Pancreas (tissue), 10 donors: ENCODE measurements at regions not wholly inside any gene's neighbourhood (a gene's known extent, or its start where the extent isn't known, plus 50 kb on each side); places are given as distances from the start of the nearest gene placed in this dataset.

ENCODE experiments used
- ATAC-seq, 4 donors: fragments of 200-7000 bp; cut with Tn5 transposase; one replicate each; pipeline versions ENCODE4 v1.8.0 to v1.9.1; 2020; ENCODE audit warnings: mild to moderate bottlenecking in 4 of 4, moderate library complexity in 4 of 4
- DNase-seq, 6 donors: peaks; one replicate each; pipeline ENCODE4 v3.0.0-alpha.2; 2020
- FAIRE-seq: peaks from 2 replicates; lab custom pipeline; 2012; peaks lifted over from hg19 to GRCh38; lab: Jason Lieb, UNC
- H3K27ac ChIP-seq, 4 donors: fragments of 200-600 bp; sonication (generic); 1 replicate in 3 of 4; 2 replicates in 1 of 4; pipeline versions ENCODE4 v1.5.0 to v1.8.0; 2020
- H3K27me3 ChIP-seq, 4 donors: fragments of 200-600 bp; one replicate each; pipeline ENCODE4 v1.8.0; 2021
- H3K36me3 ChIP-seq, 3 donors: fragments of 200-600 bp; sonication (generic) in 1 of 3; one replicate each; pipeline versions ENCODE4 v1.5.0 to v1.8.0; 2020 to 2021
- H3K4me1 ChIP-seq, 3 donors: fragments of 200-600 bp; one replicate each; pipeline ENCODE4 v1.8.0; 2021
- H3K4me3 ChIP-seq, 4 donors: fragments of 200-600 bp; sonication (generic) in 2 of 4; one replicate each; pipeline versions ENCODE4 v1.5.0 to v1.8.0; 2020 to 2021
- H3K9me3 ChIP-seq, 4 donors: fragments of 200-600 bp; one replicate each; pipeline ENCODE4 v1.8.0; 2021
- WGBS, 2 donors: extraction: QIAGEN DNeasy Blood & Tissue Kit; methylation state at CpG; one replicate each; pipeline ENCODE4 v1.1.7; 2013; 5-methylcytosine and 5-hydroxymethylcytosine counted together
- intact Hi-C, 3 donors: fragments of 100-400 bp; cut with DNase I; formaldehyde crosslinking; loops; one replicate each; pipeline versions ENCODE4 v1.11.1 to v1.14.2; 2022
- TF ChIP-seq, protein P1 (sequence below), 4 donors: fragments of 200-600 bp; sonication (generic) in 3 of 4; IDR thresholded peaks; one replicate each; pipeline versions ENCODE4 v1.5.0 to v1.8.0; 2021; ENCODE audit warnings: antibody characterized with exemption in 4 of 4
- donor health status: healthy with polysubstance abuse.
- donor health status: DM: no; HTN: no; CAD: no; lungs with moderate emphysema.
- donor health status: DM: no; HTN: no; CAD: no.
- donor health status: control.
- donor health status: control.
- donor health status: Bipolar disorder and iron deficiency.
- donor health status: DM: yes; HTN: yes; CAD: no.
- donor health status: DM: no; HTN: no; CAD: no.
- donor health status: DM: no; HTN: no; CAD: no.
- donor health status: DM: yes; HTN: yes; CAD: no.

DNA sequence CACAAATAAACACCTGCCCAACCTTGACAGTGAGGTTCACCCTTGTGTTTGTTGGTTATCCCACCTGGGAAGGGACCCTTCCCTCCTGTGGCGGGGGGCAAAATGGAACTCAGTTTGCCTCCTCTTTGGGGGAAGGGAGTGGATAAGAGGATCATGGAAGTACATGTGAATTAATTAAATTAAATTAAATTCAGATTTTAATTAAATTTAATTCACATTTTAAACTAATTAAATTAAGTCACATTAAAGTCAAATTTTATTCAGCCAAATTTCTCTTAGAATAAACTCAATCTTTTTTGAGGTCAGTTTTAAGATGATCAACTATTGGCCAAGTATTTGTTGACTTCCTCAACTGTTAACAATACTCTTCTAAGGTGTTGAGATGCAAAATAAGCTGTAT is 252.4 kb upstream of the AJAP1 start:
- Histone ChIP-seq H3K36me3 (no peaks in the 10 kb centered on the region), H3K27ac (no peak overlapping the region), H3K27me3 (peaks cover 0 to 2% (median 0%) of the 10 kb centered on the region in 4 donors), H3K4me1 (no peaks in the 10 kb centered on the region), H3K9me3 (no peaks in the 10 kb centered on the region), H3K4me3 (no peak overlapping the region)
- WGBS, 2 donors: 75% methylated on average over 1 of the region's 1 CpG
- intact Hi-C loops: no loop called here
- no peak for FAIRE-seq
- no peak for ATAC-seq
- TF ChIP-seq, protein P1, sequence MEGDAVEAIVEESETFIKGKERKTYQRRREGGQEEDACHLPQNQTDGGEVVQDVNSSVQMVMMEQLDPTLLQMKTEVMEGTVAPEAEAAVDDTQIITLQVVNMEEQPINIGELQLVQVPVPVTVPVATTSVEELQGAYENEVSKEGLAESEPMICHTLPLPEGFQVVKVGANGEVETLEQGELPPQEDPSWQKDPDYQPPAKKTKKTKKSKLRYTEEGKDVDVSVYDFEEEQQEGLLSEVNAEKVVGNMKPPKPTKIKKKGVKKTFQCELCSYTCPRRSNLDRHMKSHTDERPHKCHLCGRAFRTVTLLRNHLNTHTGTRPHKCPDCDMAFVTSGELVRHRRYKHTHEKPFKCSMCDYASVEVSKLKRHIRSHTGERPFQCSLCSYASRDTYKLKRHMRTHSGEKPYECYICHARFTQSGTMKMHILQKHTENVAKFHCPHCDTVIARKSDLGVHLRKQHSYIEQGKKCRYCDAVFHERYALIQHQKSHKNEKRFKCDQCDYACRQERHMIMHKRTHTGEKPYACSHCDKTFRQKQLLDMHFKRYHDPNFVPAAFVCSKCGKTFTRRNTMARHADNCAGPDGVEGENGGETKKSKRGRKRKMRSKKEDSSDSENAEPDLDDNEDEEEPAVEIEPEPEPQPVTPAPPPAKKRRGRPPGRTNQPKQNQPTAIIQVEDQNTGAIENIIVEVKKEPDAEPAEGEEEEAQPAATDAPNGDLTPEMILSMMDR (IDR thresholded peaks at IDR 0.05): no peak
- no peak for DNase-seq

DNA sequence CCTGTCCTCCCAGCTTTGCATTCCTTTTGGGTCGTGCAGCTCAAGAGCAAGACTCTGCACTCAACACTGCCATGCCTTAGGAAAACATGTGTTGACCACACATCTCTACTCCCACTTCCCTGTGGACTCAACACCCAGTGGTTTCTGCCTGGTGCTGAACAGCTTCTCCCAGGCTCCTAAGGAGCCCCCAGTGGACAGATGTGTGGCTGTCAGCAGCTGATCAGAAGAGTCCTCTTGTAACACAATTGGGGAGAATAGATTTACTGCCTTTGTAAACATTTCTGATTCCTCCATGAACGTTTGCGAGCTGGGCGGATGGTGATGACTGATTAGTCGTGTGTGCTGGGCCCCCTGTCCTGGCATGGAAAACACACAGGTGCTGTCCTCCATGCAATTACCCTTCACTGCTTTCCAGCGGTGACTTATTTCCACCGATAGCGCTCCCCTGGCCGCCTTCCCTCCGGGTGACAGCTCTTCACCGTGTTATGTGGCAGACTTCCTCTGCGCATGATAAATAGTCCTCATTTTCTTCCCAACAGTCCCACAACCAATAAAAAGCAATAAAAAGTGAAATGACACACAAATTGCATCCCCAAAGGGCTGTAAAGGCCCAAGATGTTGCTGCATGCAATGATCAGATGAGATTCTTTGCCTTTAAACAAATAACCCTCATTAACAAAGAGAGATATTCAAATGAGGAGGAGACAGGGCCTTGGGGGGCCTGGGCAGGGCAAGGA is 249.4 kb upstream of the AJAP1 start:
- 40 to 43% methylated on average over 12 of the region's 12 CpGs for WGBS, 2 donors
- DNase-seq: no peak
- FAIRE-seq: no peak
- H3K4me1 ChIP-seq: no peaks in the 10 kb centered on the region
- TF ChIP-seq, protein P1 (IDR thresholded peaks at IDR 0.05): no peak
- intact Hi-C loops: no loop called here
- no peaks in the 10 kb centered on the region for H3K27me3 ChIP-seq
- no peak overlapping the region for H3K27ac ChIP-seq
- no peak overlapping the region for H3K4me3 ChIP-seq
- no peaks in the 10 kb centered on the region for H3K36me3 ChIP-seq
- ATAC-seq: no peak
- H3K9me3 ChIP-seq: no peaks in the 10 kb centered on the region

DNA sequence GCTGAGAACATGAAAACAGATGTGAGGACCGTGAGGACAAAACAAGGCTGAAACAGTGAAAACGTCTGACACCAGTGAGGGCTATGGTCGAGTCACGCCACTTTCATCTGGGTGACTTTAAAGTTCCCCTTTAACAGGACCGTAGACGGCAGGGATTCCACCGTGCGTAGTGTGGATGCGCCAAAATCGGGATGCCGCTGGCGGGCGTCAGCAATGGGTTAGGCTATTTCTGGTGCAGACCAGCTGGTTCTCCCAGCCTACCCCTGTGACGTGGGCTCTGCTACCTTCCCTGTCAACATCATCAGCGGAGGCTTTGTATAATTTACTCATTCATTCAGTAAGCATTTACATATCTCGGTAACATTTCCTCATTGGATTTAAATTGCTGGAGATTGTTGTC is 246.6 kb upstream of the AJAP1 start:
- Histone ChIP-seq H3K4me1 (no peaks in the 10 kb centered on the region), H3K4me3 (no peak overlapping the region), H3K27me3 (no peaks in the 10 kb centered on the region), H3K9me3 (no peaks in the 10 kb centered on the region), H3K27ac (no peak overlapping the region), H3K36me3 (no peaks in the 10 kb centered on the region)
- intact Hi-C loops: no loop called here
- no peak for FAIRE-seq
- ATAC-seq: no peak
- 69 to 79% methylated on average over 16 of the region's 16 CpGs for WGBS, 2 donors
- no peak for DNase-seq
- TF ChIP-seq, protein P1 (IDR thresholded peaks at IDR 0.05): no peak

DNA sequence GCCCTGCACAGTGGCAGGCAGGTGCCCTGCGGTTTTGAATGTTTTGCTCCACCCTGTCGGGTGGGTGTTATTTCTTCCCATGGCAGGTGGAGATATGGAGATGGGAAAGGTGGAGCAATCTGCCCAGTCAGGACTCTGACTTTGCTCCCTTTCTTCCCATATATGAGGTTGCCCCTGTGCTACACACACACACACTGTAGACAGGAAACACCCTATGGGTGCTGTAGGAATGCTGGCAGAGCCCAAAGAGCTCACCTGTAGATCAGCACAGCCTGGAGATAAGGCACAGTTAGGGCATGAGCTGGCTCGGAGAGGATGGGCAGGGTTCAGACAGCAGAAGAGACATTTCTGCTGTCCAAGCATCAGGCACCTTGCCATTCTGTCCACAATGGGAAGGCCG is 246.0 kb upstream of the AJAP1 start:
- intact Hi-C loops: no loop called here
- no peak for ATAC-seq

DNA sequence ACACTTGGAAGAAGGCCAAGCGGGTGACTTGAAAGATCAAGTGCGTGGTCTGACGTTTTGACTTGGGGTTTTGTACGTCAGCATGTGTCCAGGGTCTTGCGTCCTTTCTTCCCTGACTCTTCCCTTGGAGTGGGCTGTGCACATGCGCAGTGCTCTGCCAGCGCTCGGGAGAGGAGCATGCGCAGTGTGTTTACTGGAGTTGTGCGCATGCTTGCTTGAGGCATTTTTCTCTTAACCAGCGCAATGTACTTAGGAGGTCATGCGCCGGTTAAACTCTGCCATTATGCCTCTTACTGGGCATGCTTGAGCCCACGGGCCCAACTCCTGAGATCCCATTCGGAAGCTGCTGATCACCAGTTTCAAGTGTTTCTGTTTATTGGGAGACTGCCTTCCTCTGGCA is 242.5 kb upstream of the AJAP1 start:
- TF ChIP-seq, protein P1 (IDR thresholded peaks at IDR 0.05): no peak
- DNase-seq: no peak
- intact Hi-C loops: no loop called here
- Histone ChIP-seq H3K27me3 (no peaks in the 10 kb centered on the region), H3K4me1 (no peaks in the 10 kb centered on the region), H3K9me3 (no peaks in the 10 kb centered on the region), H3K4me3 (no peak overlapping the region), H3K36me3 (no peaks in the 10 kb centered on the region), H3K27ac (no peak overlapping the region)
- WGBS, 2 donors: 84 to 86% methylated on average over 15 of the region's 15 CpGs
- FAIRE-seq: no peak
- no peak for ATAC-seq

More for the DNA sequence above, 246.0 kb upstream of the AJAP1 start:
- no peak overlapping the region for H3K27ac ChIP-seq
- H3K4me1 ChIP-seq: no peaks in the 10 kb centered on the region
- no peak overlapping the region for H3K4me3 ChIP-seq
- 55 to 65% methylated on average over 4 of the region's 4 CpGs for WGBS, 2 donors
- DNase-seq: no peak
- no peaks in the 10 kb centered on the region for H3K27me3 ChIP-seq
- FAIRE-seq: no peak
- no peaks in the 10 kb centered on the region for H3K36me3 ChIP-seq
- H3K9me3 ChIP-seq: no peaks in the 10 kb centered on the region
- TF ChIP-seq, protein P1 (IDR thresholded peaks at IDR 0.05): no peak
